GM18511 (cell line): ENCODE measurements at regions not wholly inside any gene's neighbourhood (a gene's known extent, or its start where the extent isn't known, plus 50 kb on each side); places are given as distances from the start of the nearest gene placed in this dataset.

Experiments used
- ATAC-seq: cut with Tn5 transposase; IDR thresholded peaks from one replicate; pipeline ENCODE4 v1.9.1; 2021; ENCODE audit warnings: mild to moderate bottlenecking, moderate library complexity; ENCODE audit not compliant: unreplicated experiment

DNA sequence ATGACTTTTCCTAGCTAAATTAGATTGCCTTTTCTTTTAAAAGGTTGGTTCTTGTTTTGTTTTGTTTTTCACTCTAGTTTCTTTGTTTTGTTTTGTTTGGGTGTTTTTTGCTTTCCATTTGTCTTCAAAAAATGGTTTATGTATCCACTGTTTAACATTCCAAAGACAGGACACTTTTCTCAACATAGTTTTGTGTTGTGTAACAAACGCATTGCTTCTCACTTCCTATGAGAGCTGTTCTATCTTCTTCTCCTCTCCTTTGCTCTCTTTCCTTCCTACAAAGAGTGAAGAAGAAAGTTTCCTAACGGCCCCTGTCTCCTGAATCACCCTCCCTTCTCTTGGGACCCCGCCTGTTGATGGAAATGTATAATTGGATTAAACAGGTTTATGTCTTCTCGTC is 539.7 kb downstream of the ACTL7B start:
- no peak for ATAC-seq

DNA sequence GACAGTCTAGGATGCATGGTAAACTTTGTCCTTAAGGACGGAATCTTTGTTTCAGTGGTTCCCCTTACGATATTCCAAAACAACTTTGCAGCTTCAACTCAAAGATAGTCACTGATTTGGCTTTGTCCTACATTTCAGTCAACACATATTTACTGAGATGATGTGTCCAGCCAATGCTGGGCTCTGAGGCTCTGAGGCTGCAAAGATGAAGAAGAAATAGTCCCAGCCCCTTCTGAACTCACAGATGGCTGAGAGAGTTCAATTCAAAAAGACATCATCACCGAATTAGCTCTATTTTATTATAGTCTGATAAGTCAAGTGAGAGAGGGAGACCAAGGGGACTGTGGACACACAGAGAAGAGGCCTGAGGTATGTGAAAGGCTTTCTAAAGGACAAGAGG is 544.0 kb downstream of the ACTL7B start:
- ATAC-seq = no peak

DNA sequence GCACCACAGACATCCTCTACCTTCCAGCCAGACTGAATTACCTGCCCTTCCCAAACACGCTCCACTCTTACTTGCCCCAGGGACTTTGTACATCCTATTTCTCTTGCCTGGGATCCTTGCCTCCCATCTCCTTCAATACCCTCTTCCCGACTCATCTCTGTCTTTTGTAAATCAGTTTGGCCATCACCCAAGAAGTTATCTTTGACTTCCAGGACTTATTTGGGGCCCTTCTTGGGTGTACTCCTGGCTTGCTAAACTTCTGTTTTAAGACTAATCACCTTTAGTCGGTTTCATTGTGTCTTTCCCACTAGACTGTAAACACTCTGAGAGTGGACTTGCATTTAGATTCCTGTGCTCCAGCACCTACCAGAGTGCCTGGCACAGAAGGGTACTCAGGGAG is 545.6 kb downstream of the ACTL7B start:
- no peak for ATAC-seq

DNA sequence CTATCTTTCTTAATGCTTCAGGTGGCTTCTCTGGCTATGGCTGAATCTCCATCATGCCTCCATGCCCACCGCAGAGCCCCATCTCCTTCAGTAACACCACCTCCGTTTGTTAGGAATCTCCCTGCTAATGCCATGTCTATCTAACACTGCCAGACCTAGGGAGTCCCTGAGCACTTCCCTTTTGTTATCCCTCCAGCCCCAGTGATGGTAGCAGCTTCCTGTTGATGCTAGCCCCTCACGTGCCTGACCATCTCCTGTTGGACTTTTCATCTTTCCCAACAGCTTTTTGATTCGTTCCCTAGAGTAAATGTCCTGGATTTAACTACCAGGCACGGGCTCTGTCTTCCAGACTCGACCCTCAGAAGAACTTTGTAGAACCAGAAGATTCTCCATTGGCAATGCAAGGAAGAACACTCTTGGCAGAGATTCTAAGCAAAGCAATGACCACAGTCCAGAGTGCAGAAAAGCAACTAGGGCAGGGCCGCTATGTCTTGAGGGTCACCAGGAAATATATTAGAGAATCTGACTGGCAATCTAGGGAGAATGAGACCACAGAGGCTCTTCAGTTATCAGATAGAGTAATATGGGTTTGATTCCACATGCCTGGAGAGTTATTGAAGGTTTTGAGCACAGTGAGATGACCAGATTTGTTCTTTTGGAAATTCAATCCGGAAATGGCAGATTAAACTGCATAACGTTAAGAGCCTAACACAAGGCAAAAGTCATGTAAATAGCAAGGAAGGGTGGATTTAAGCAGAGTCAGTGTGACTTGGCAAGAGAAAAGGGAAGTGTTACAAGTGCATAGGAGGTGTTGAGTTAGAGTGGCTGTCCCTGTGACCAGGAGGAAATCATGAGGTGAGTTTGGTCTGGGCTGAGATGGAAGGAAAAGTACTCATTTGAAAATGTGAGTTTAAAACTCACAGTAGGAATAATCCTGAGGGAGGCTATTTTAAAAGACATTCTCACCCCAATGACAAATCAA is 555.2 kb downstream of the ACTL7B start:
- no peak for ATAC-seq

DNA sequence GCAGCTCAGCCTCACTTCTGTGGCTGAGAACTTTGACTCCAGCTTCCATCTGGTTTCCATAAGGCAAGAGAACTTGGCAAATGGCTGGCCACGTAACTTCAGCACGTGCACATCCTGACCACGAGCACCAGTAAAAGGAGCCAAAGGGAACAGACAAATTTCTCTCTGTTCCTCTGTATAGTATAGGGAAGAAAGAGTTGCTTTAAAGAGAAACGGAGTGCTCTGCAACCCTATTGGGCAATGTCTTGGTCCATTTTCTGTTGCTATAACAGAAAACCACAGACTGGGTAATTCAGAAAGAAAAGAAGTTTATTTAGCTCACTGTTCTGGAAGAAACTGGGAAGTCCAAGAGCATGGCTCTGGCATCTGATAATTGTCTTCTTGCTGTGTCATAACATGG is 558.7 kb downstream of the ACTL7B start:
- no peak for ATAC-seq

DNA sequence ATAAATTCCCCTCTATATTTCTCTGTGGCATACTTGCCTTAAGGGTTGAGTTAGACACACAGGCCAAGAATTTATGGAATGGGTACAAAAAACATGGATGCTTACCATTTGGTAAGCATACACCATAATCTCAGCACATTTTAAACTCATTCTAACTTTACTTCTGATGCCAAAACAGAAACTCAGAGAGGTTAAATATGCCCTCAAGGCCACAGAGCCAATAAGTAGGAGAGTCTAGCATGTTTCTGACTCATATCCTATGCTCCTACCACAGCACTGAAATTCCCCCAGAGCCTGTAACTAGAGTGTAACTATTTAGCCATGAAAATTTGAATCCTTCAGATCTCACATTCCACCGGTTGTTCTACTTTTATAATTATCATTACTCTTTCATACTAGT is 559.7 kb downstream of the ACTL7B start:
- ATAC-seq = no peak

DNA sequence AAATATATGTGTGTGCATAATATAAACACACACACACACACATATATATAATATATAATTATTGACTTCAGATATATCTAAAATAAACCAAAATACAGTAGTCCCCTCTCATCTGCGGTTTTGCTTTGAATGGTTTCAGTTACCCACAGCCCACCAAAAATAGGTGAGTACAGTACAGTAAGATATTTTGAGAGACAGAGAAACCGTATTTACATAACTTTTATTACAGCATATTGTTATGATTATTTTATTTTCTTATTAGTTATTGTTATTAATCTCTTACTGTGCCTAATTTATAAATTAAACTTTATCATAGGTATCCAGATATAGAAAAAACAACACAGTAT is 564.2 kb downstream of the ACTL7B start:
- ATAC-seq = no peak

DNA sequence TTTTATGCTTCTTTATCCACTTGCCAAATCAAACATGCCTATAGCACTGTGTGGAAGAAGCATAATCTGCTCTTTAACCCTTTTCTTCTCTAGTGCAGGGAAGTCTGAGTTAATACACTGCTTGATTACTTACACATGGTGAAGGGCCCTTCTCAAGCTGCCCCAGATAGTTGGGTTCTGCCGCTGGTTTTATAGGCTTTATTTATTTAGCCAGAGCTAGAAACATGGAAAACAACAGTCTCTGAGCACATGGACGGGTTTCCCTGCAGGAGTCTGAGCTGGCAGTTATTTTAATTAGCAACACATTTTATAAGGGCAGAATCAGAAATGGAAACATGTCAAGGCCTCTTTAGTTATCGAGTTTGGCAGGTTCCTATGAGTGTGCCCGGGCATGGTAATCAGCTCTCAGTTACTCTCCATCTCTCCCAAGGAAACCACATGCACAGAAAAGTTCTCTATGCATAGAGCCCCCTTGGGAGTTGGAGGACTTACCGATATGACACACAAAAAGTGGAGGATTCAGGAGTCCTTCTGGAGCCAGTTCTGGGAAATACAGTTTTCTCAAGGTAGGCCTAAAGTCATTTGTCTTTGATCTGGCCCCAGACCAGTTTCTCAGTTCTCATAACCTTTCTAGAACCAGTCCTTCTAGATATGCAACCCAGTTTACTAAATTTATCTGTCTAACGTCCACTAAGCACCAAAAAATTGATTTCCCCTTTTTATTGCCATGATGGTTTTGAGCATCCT is 564.8 kb downstream of the ACTL7B start:
- ATAC-seq = no peak

DNA sequence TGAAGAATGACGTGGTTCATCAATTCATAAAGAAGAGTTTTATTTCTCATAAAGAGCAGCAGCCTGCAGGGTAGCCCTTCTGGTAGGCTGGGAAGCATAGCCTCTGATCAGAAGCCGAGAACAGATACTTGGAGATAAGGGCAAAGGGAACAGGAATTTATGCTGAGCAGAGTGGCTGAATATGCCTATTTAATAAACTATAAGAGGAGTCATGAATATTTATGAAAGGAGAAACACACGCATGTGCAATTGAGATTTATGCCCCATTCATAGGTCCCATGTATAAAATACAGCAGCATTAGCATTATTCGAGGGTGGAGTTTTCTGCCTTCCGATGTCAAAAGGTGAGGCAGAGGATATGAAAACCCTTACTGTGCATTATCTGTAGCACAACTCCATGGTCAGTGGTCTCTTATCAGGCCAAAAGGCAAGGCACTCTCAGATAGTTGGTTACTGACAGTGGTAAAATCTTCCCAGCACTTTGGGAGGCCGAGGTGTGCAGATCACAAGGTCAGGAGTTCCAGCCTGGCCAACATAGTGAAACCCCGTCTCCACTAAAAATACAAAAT is 569.1 kb downstream of the ACTL7B start:
- no peak for ATAC-seq

DNA sequence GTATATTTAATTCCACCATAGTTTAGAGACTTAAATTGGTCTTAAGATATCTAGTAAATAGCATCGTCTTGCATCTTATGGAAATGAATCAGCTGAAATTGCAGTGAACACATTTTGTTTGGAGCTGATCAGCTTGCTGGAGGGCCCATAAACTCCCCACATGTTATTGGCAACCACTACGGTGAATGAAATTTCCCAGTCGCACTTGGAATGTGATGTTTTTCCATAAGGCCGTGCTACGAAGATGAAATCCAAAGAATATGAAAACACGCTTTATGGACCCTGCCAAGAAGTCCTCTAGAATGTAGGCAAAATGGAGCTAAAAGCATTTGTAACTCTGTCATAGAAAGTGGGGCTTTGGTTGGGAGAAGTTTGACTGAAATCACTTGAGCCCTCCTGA is 572.1 kb downstream of the ACTL7B start:
- ATAC-seq = no peak

DNA sequence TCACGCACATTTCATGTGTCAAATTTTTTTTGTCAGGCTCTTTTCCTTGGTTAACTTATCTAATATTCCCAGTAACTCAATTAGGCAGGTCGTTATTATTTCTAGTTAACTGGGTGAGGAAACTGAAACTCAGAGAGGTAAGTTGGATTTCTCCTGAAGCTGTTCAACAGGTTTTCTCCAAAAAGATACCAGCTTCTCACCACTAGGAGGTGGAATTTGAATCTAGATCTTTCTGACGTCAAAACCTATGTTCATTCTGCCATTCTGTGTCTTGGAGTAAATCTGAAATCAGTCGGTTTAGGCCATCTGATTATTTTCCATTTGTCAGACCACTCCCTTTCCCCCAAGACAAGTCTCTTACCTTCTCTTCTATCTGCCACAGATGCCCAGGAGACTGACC is 572.9 kb downstream of the ACTL7B start:
- ATAC-seq = no peak

DNA sequence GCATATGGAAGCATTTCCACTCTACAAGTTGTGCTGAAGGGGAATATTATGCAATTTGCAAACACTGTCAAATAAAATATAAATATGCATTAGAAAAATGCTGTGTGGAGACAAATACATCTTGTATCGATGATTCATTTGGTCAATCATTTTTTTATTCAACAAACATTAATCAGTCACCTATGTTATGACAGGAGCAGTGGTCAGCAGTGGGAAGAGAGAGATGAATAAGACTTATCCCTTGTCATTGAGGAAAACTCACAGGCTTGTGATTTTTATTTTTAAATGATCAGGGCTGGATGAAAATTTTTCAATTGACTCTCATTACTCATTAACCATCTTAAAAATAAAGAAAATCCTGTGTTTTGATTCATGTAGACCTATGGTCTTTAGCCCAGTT is 574.1 kb downstream of the ACTL7B start:
- ATAC-seq = no peak

DNA sequence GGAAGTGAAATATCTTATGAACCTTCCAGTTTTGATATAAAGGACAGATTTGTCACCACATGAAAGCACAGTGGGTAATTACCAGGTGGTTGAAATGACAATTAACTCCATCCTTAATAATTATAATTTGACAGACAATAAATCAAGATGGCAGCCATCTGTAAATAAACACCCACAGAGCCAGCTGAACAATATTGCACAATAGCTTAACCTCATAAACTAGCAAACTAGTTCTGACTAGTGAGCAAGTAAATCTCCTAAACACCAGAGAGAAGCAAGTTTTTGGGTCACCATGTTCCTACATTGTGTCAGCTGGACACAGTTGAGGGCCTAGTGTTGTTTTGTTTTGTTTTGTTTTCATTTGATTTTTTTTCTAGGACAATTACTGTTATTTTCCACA is 577.4 kb downstream of the ACTL7B start:
- ATAC-seq = no peak

DNA sequence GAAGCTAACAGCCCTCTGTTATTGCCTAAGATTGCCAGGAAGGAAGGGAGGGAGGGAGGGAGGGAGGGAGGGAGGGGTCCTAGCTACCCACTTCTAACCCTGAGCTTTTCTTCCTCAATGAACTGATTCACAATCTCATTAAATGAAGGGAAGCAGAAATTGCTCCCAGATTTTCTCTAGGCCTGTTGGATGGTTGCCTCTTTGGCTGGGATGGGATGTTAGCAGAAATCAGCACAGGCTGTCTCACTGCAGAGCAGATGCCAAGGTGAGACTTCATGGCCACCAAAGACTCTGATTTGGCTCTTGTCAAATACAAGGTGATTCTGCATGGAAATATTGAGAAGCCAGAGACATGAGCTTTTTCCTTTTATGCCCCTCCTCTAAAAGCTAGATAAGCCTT is 578.6 kb downstream of the ACTL7B start:
- no peak for ATAC-seq

DNA sequence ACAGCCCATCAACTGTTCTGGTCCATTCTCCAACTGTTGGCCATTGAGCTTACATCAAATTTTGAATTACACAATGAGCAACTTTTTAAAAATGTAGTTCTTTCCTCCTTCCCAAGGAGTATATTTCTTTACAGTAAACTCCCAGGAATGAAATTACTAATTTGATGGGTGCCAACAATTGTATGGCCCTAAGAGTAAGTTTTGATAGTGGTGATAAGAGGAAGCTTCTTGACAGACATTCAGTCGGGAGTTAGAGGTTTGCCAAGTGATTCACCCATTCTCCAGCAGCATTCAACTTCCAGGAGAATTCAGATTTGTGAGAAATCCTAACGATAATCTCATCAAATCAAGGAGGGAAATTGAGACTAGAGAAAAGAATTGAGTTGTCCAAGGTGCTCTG is 579.9 kb downstream of the ACTL7B start:
- no peak for ATAC-seq

DNA sequence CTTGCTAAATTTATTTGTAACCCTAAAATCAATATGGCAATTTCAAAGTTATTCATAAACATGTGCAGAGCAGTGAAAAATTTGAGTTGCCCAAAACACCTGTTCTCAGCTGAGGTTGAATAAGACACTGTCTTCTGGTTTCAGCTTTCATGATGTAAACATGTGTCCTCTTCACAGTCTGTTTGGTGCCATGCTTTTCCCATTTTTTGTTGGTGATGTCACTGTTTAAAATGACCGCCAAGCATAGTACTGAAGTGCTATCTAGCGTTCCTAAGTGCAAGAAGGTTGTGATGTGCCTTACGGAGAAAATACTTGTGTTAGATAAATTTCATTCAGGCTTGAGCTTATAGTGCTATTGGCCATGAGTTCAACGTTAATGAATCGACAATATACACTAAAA is 580.8 kb downstream of the ACTL7B start:
- ATAC-seq = no peak

DNA sequence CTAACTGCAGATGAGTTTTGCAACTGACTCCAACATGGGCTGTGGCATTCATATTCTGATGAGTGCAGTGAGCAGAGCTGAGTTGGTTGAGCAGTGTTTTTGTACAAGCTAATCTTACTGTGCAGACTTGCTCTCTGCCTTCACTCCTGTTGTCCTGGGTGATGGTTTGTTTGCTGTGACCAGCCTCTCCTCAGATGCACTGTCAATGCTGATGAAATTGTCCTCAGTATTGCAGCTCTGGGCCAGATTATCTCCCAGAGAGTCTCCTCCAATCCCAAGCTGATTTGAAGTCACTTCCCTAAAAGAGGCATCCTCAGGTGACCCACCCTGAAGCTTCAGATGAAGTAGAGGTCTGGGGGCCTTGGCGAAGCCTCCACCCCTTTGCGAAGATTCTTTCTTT is 581.8 kb downstream of the ACTL7B start:
- ATAC-seq = no peak

DNA sequence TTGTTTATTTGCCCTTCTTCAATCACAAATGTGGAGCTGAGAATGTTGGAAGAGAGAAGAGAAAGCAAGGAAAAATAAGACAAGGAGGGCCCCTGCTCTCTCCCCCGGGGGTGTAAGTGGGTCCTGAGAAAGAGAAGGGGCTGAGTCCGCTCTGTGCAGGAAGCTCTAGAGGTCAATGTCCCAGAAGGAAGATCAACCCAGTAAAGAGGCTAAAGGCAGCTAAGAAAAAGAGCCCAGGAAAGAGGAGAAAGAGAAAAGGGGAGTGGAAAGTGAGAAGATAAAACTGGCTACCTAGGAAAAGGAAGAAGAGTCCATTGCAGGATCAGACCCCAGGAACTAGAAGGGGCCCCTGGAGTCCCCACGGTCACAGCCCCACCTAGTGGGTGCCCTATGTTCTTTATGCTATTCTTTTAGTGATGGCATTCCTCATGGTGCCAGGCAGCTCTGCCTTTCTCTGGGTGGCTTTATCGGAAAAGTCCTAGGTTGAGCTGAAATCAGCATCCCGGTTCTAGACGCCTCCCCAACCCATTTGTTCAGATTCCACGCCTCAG is 583.4 kb downstream of the ACTL7B start:
- ATAC-seq = peak; percentile 48

DNA sequence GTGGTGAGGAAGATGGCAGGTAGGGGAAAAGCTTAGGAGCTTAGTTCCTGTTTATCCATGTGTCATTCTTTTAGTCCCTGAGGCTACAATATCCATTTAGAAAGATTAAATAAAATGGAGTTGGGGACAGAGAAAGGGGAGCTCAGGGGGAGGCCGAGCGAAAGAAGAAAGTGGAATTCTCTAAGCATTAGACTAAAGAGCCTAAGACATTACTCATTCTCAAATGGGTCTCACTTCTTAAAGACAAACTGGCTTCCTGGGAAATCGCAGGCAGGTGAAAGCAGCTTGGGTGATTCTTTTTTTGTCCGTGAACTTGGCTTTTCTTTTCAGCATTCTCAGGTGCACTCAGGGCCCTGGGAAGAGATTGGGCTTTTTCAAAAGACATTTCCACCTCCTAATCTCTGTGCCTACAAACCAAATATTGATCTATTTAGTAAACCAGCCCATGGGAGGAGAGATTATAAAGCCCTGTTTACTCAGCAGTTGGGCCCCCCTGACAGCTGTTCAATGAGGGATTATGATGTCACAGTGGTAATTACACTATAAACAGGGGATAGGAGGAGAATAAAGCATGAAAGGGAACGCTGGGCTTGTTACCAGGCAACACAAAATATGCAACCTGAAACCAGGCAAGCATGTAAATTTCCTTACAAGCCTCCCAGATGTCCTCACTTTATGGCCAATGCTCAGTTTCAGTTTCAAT is 584.0 kb downstream of the ACTL7B start:
- peak; percentile 35 for ATAC-seq

DNA sequence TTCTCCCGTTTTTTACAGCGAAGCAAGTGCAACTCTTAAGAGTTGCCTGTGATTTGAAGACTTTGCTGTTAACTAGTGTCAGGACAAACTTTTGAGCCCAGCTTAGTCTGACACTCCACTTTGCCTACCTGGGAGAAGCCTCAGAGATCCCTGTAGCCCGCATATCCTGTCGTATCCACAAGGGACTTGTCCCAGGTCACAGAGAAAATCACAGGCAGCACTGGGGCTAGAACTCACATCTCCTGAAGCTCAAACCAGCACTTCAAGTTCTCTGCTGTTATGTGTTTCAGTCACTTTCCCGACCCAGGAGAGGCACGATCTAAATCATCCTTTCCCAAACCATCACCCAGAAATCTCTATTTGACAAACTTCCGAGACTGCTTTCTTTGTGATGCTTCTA is 584.5 kb downstream of the ACTL7B start:
- ATAC-seq = no peak

DNA sequence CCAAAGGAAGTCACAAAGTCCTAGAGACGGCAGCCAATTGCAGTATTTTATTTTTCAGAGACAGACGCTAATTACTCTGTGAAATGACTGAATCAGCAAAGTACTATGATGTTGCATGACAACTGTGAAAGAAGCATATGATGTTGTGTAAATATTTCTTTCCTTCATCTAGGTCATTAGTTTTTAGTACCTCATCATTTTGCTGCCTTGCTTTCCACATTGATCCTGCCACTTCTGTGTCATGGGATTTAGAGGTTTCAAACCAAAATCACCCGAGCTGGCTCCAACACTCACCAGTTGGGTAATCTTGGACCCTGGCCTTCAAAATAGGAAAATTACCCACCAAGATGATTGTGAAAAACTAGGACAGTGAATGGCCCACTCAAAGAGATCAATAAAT is 585.2 kb downstream of the ACTL7B start:
- no peak for ATAC-seq
